H9 (cell line): ENCODE measurements at regions not wholly inside any gene's neighbourhood (a gene's known extent, or its start where the extent isn't known, plus 50 kb on each side); places are given as distances from the start of the nearest gene placed in this dataset.
A peak's percentile ranks its signal among the peaks of the same experiment; 100 is the strongest.

ENCODE experiments used
- DNase-seq: peaks from one replicate; pipeline ENCODE4 v3.0.0-alpha.2; 2017
- H2AFZ ChIP-seq: one replicate; pipeline ENCODE4 v1.6.1; 2013; ENCODE audit warnings: mild to moderate bottlenecking, low read length, control low read depth, moderate library complexity
- H2AK5ac ChIP-seq: 2 replicates; pipeline ENCODE4 v1.6.1; 2013; ENCODE audit warnings: low read length, control low read depth, mixed read lengths; ENCODE audit not compliant: insufficient read length
- H2BK120ac ChIP-seq: one replicate; pipeline ENCODE4 v1.6.1; 2013; ENCODE audit warnings: low read depth, mild to moderate bottlenecking, low read length, control low read depth, inconsistent platforms; ENCODE audit not compliant: poor library complexity, severe bottlenecking
- H2BK12ac ChIP-seq: 2 replicates; pipeline ENCODE4 v1.6.1; 2013; ENCODE audit warnings: low read length, control low read depth, mixed read lengths, low read depth; ENCODE audit not compliant: insufficient read length
- H2BK15ac ChIP-seq: 2 replicates; pipeline ENCODE4 v1.6.1; 2013; ENCODE audit warnings: low read depth, low read length, control low read depth
- H2BK20ac ChIP-seq: one replicate; pipeline ENCODE4 v1.6.1; 2013; ENCODE audit warnings: low read depth, mild to moderate bottlenecking, low read length, control low read depth, inconsistent platforms; ENCODE audit not compliant: poor library complexity, severe bottlenecking
- H2BK5ac ChIP-seq: 2 replicates; pipeline ENCODE4 v1.6.1; 2013; ENCODE audit warnings: low read length, control low read depth, mixed read lengths; ENCODE audit not compliant: insufficient read length
- H3K14ac ChIP-seq: 2 replicates; pipeline ENCODE4 v1.6.1; 2013; ENCODE audit warnings: low read length, control low read depth; ENCODE audit not compliant: insufficient read depth
- H3K18ac ChIP-seq: 2 replicates; pipeline ENCODE4 v1.6.1; 2013; ENCODE audit warnings: low read depth, mild to moderate bottlenecking, mixed read lengths, low read length, control low read depth; ENCODE audit not compliant: insufficient read length
- H3K23ac ChIP-seq: 2 replicates; pipeline ENCODE4 v1.6.1; 2013; ENCODE audit warnings: low read length, control low read depth, mixed read lengths, low read depth; ENCODE audit not compliant: insufficient read length
- H3K23me2 ChIP-seq: 2 replicates; pipeline ENCODE4 v1.6.1; 2013; ENCODE audit warnings: low read depth, mild to moderate bottlenecking, mixed read lengths, low read length, control low read depth; ENCODE audit not compliant: insufficient read length, poor library complexity, severe bottlenecking
- H3K27ac ChIP-seq: 2 replicates; pipeline ENCODE4 v1.5.1; 2013; ENCODE audit warnings: low read length, control low read depth, mixed read lengths, low read depth; ENCODE audit not compliant: insufficient read length
- H3K27me3 ChIP-seq: 2 replicates; pipeline ENCODE4 v1.6.1; 2013; ENCODE audit warnings: low read length, control low read depth, inconsistent platforms; ENCODE audit not compliant: insufficient read depth
- H3K4ac ChIP-seq: 2 replicates; pipeline ENCODE4 v1.6.1; 2013; ENCODE audit warnings: low read depth, mild to moderate bottlenecking, control low read depth, inconsistent platforms, low read length, moderate library complexity
- H3K4me1 ChIP-seq: 2 replicates; pipeline ENCODE4 v1.6.1; 2013; ENCODE audit warnings: low read length, control low read depth, inconsistent platforms; ENCODE audit not compliant: insufficient read depth
- H3K4me2 ChIP-seq: 2 replicates; pipeline ENCODE4 v1.6.1; 2013; ENCODE audit warnings: low read length, control low read depth, mixed read lengths; ENCODE audit not compliant: insufficient read length, insufficient read depth
- H3K56ac ChIP-seq: 2 replicates; pipeline ENCODE4 v1.6.1; 2013; ENCODE audit warnings: low read depth, mild to moderate bottlenecking, mixed read lengths, low read length, control low read depth; ENCODE audit not compliant: insufficient read length
- H3K79me1 ChIP-seq: 2 replicates; pipeline ENCODE4 v1.6.1; 2013; ENCODE audit warnings: low read depth, mild to moderate bottlenecking, moderate library complexity, low read length, control low read depth, inconsistent platforms; ENCODE audit not compliant: insufficient read depth, poor library complexity, severe bottlenecking
- H3K79me2 ChIP-seq: 2 replicates; pipeline ENCODE4 v1.6.1; 2013; ENCODE audit warnings: low read length, control low read depth, inconsistent platforms; ENCODE audit not compliant: insufficient read depth
- H3K9ac ChIP-seq: 2 replicates; pipeline ENCODE4 v1.6.1; 2013; ENCODE audit warnings: low read length, control low read depth, mixed read lengths; ENCODE audit not compliant: insufficient read length; ENCODE audit errors: extremely low read depth
- H3K9me3 ChIP-seq: one replicate; pipeline ENCODE4 v1.6.1; 2013; ENCODE audit warnings: low read depth, low read length, inconsistent platforms; ENCODE audit not compliant: control insufficient read depth
- H3T11ph ChIP-seq: one replicate; pipeline ENCODE4 v1.6.1; 2013; ENCODE audit warnings: mild to moderate bottlenecking, low read length, control low read depth, inconsistent platforms
- H4K20me1 ChIP-seq: one replicate; pipeline ENCODE4 v1.6.1; 2013; ENCODE audit not compliant: control insufficient read depth, insufficient read length, insufficient read depth
- H4K5ac ChIP-seq: 2 replicates; pipeline ENCODE4 v1.6.1; 2013; ENCODE audit warnings: low read depth, mild to moderate bottlenecking, mixed read lengths, low read length, control low read depth; ENCODE audit not compliant: insufficient read length
- H4K8ac ChIP-seq: replicated peaks from 2 replicates; pipeline ENCODE4 v1.6.1; 2013; ENCODE audit warnings: low read length, control low read depth, mixed read lengths, low read depth; ENCODE audit not compliant: insufficient read length
- H4K91ac ChIP-seq: 2 replicates; pipeline ENCODE4 v1.6.1; 2013; ENCODE audit warnings: low read depth, mild to moderate bottlenecking, moderate library complexity, mixed read lengths, low read length, control low read depth; ENCODE audit not compliant: insufficient read length
- H3K27ac Mint-ChIP-seq, 3 experiments: 2 replicates in 2 of 3; 3 replicates in 1 of 3; pipeline ENCODE4 v1.8.0; 2020 to 2021; ENCODE audit warnings: mixed read lengths in 3 of 3, mild to moderate bottlenecking in 1 of 3, moderate library complexity in 1 of 3
- H3K27me3 Mint-ChIP-seq: 2 replicates; pipeline ENCODE4 v1.8.0; 2021; ENCODE audit warnings: low read depth, mild to moderate bottlenecking, moderate library complexity, mixed read lengths
- H3K36me3 Mint-ChIP-seq, 3 experiments: 2 replicates in 2 of 3; 3 replicates in 1 of 3; pipeline ENCODE4 v1.8.0; 2020 to 2021; ENCODE audit warnings: low read depth in 3 of 3, mixed read lengths in 3 of 3; ENCODE audit not compliant: insufficient read depth in 1 of 3
- H3K4me1 Mint-ChIP-seq, 2 experiments: 2 replicates each; pipeline ENCODE4 v1.8.0; 2020; ENCODE audit warnings: mixed read lengths in 2 of 2
- H3K4me3 Mint-ChIP-seq, 2 experiments: 2 replicates in 1 of 2; 3 replicates in 1 of 2; pipeline ENCODE4 v1.8.0; 2020 to 2021; ENCODE audit warnings: mild to moderate bottlenecking in 2 of 2, mixed read lengths in 2 of 2, moderate library complexity in 1 of 2
- H3K9me3 Mint-ChIP-seq, 2 experiments: 2 replicates in 1 of 2; 3 replicates in 1 of 2; pipeline ENCODE4 v1.8.0; 2020; ENCODE audit warnings: mild to moderate bottlenecking in 2 of 2, mixed read lengths in 2 of 2, moderate library complexity in 1 of 2
- WGBS: extraction: QIAGEN DNeasy Blood & Tissue Kit; methylation state at CpG from one replicate; pipeline ENCODE4 v1.1.7; 2013; ENCODE audit warnings: missing lambda C conversion rate, low lambda C conversion rate, mixed read lengths; ENCODE audit not compliant: insufficient read length; ENCODE audit errors: extremely low coverage; 5-methylcytosine and 5-hydroxymethylcytosine counted together
- TF ChIP-seq, protein P1 (sequence below): fragments of 200-600 bp; sonication (generic); conservative IDR thresholded peaks from 3 replicates; pipeline ENCODE4 v1.8.0; 2021; ENCODE audit warnings: antibody characterized with exemption, mild to moderate bottlenecking

DNA sequence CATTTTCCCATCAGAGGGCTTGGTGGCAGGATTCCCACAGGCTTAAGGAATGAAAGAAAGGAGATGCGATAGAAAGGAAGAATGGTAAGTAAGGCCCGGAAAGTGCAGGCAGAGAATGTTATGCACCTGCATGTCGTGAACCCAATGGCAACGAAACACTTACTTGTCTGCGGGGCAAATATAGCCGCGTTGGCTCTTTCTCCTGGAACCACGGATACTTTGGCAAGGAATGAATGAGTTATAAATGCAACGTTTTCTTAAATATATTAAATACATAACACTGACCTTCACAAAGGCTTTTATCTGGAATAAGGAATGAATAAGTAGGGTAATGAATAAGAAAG, 192.1 kb downstream of the KATNAL1 start:
- no peak overlapping the region for H2BK12ac ChIP-seq
- H4K5ac ChIP-seq: no peak overlapping the region
- peaks cover 33 to 35% of the 10 kb centered on the region in 2 experiments for H3K4me1 Mint-ChIP-seq
- H2BK20ac ChIP-seq: no peak overlapping the region
- no peaks in the 10 kb centered on the region for H4K20me1 ChIP-seq
- H3K23me2 ChIP-seq: no peaks in the 10 kb centered on the region
- no peak overlapping the region for H3K14ac ChIP-seq
- H3K9me3 ChIP-seq: no peaks in the 10 kb centered on the region
- H3K79me1 ChIP-seq: no peaks in the 10 kb centered on the region
- H3K9ac ChIP-seq: no peak overlapping the region
- no peak overlapping the region for H3K23ac ChIP-seq
- peak overlapping the region; percentile 57 to 74 for H3K4me3 Mint-ChIP-seq
- no peak overlapping the region for H3K4ac ChIP-seq
- H3K27me3 Mint-ChIP-seq: peaks cover 18% of the 10 kb centered on the region
- H3K27ac Mint-ChIP-seq: peak overlapping the region in 1 of 3 experiments; percentile 65; a peak in 1 of 7 replicates
- peaks cover 0 to 8% (median 1%) of the 10 kb centered on the region in 3 experiments; a peak in 3 of 7 replicates for H3K36me3 Mint-ChIP-seq
- H3K27ac ChIP-seq: no peak overlapping the region
- H3K27me3 ChIP-seq: no peaks in the 10 kb centered on the region
- H2BK15ac ChIP-seq: no peak overlapping the region
- H3K4me1 ChIP-seq: no peaks in the 10 kb centered on the region
- no peak overlapping the region for H3K4me2 ChIP-seq
- no peak overlapping the region for H2AK5ac ChIP-seq
- H3K56ac ChIP-seq: no peak overlapping the region
- no peak overlapping the region for H3K18ac ChIP-seq
- no peak overlapping the region for H4K91ac ChIP-seq
- H3K79me2 ChIP-seq: no peaks in the 10 kb centered on the region
- H3K9me3 Mint-ChIP-seq: peaks cover 3% of the 10 kb centered on the region in 2 experiments; a peak in 2 of 5 replicates
- no peak overlapping the region for H2BK120ac ChIP-seq
- H4K8ac ChIP-seq: no peak overlapping the region
- no peak for DNase-seq
- TF ChIP-seq, protein P1, sequence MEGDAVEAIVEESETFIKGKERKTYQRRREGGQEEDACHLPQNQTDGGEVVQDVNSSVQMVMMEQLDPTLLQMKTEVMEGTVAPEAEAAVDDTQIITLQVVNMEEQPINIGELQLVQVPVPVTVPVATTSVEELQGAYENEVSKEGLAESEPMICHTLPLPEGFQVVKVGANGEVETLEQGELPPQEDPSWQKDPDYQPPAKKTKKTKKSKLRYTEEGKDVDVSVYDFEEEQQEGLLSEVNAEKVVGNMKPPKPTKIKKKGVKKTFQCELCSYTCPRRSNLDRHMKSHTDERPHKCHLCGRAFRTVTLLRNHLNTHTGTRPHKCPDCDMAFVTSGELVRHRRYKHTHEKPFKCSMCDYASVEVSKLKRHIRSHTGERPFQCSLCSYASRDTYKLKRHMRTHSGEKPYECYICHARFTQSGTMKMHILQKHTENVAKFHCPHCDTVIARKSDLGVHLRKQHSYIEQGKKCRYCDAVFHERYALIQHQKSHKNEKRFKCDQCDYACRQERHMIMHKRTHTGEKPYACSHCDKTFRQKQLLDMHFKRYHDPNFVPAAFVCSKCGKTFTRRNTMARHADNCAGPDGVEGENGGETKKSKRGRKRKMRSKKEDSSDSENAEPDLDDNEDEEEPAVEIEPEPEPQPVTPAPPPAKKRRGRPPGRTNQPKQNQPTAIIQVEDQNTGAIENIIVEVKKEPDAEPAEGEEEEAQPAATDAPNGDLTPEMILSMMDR: no peak; the same call in 2 of the 3 replicates
- H3T11ph ChIP-seq: no peak overlapping the region
- H2AFZ ChIP-seq: no peak overlapping the region
- no peak overlapping the region for H2BK5ac ChIP-seq
- no CpG with 5 or more reads among the region's 9 CpGs for WGBS
